Iris pigment epithelial cell (primary cell): ENCODE measurements at regions not wholly inside any gene's neighbourhood (a gene's known extent, or its start where the extent isn't known, plus 50 kb on each side); places are given as distances from the start of the nearest gene placed in this dataset.
A peak's percentile ranks its signal among the peaks of the same experiment; 100 is the strongest.

Experiments
- DNase-seq: peaks from one replicate; pipeline ENCODE4 v3.0.0-alpha.2; 2011; ENCODE audit warnings: low read depth

- DNase-seq, result no peak
These were observed 60.4 kb upstream of the RPH3AL start for GRCh38 chr17:413016-413350.

- peak; percentile 58 for DNase-seq
These were observed 59.8 kb upstream of the RPH3AL start for GRCh38 chr17:412211-413015.

GRCh38 chr17:411421-412120, 59.0 kb upstream of the RPH3AL start:
- no peak for DNase-seq

GRCh38 chr17:410543-411401, 58.2 kb upstream of the RPH3AL start:
- peak; percentile 36 for DNase-seq

GRCh38 chr17:409848-410542, 57.4 kb upstream of the RPH3AL start:
- DNase-seq, result peak; percentile 93

GRCh38 chr17:409308-409847, 56.8 kb upstream of the RPH3AL start:
- no peak for DNase-seq

- no peak for DNase-seq
These were observed 52.1 kb upstream of the RPH3AL start for GRCh38 chr17:404703-405102.
